SH-SY5Y (cell line): ENCODE measurements at regions not wholly inside any gene's neighbourhood (a gene's known extent, or its start where the extent isn't known, plus 50 kb on each side); places are given as distances from the start of the nearest gene placed in this dataset.

Experiments
- GATA2 ChIP-seq: IDR thresholded peaks from 2 replicates; pipeline ENCODE4 v1.6.1; 2011; ENCODE audit warnings: mild to moderate bottlenecking, low read depth, low read length
- GATA3 ChIP-seq: IDR thresholded peaks from 2 replicates; pipeline ENCODE4 v1.6.1; 2011; ENCODE audit warnings: low read depth, mild to moderate bottlenecking, low read length, moderate library complexity

GRCh38 chr9:111099199-111100008, 61.1 kb upstream of the LPAR1 start:
- TF ChIP-seq GATA2 = peak; percentile 97
- peak; percentile 97 for TF ChIP-seq GATA3

- TF ChIP-seq GATA2 (peak; percentile 95), GATA3 (peak; percentile 94)
Observed at GRCh38 chr9:111098093-111098492, 59.8 kb upstream of the LPAR1 start.

GRCh38 chr9:111096051-111096450, 57.8 kb upstream of the LPAR1 start:
- TF ChIP-seq GATA3 (no peak), GATA2 (no peak)

DNA sequence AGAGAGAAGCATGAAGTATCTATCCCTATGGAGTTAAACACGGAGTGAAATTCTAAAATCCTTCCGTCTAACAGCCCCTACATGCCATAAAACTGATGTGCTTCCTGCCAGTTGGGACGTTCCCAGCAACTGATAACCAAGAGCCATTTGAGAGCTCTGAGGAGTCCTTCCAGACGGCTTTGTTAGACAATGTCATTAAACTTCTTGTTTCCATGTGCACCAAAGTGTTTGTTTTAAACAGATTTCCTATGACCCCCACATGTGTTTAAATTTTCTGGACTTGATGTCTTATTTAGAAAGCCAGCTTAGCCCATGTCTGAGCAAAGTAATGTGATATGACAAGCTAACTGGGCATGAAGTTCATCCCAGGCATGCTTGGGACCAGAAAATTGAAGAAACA, 57.2 kb upstream of the LPAR1 start:
- TF ChIP-seq GATA3 (no peak), GATA2 (no peak)

DNA sequence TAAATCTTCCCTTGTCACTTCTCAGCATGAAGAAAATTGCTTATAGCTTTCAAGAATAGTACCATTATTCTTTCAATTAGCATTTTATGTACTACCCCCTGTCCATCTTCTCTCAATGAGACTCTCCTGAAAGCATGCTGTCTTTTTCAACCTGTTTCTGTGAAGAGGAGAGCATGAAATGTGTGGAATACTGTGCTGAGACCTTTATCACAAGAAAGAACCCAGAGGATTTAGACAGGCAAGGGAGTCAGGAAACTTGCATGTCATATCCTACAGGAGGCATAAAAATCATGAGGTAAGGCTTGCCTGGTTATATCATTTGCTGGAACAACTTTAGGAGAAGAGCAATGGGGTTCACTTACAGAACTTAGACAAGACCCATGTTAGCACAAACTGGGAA, 56.7 kb upstream of the LPAR1 start:
- TF ChIP-seq GATA2 = no peak

DNA sequence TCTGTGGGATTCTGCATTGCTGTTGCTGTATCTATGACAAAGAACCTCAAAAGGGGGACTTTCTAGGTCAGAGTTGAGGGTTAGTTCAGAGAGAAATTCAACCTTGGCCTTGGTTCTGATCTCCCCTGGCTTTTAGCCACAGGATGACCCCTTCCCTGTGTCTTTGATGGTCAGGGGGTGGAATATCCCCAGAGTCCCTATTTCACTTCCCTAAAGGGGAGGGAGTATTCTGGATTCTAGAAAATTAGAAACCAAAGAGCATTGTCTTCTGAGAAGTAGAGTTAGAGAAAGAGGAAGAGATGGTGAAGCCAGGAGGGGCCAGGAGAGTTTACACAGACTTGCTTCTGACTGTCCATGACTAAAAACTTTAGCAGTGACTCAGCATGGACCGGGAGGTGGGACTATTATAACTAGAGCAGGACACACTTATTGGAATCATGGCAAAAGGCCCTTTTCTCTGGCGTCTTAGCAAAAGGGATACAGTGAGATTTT, 56.2 kb upstream of the LPAR1 start:
- TF ChIP-seq GATA2 (no peak), GATA3 (no peak)
